Lower leg skin (tissue), 4 donors: ENCODE measurements at regions not wholly inside any gene's neighbourhood (a gene's known extent, or its start where the extent isn't known, plus 50 kb on each side); places are given as distances from the start of the nearest gene placed in this dataset.

Experiments used
- DNase-seq, 2 donors: peaks; one replicate each; pipeline ENCODE4 v3.0.0-alpha.2; 2019; ENCODE audit warnings: low spot score in 2 of 2
- H3K4me3 ChIP-seq: fragments of 200-600 bp; sonication (generic); 2 replicates; pipeline ENCODE4 v1.5.1; 2017; ENCODE audit warnings: mild to moderate bottlenecking, low read depth; ENCODE audit not compliant: poor library complexity, severe bottlenecking
- POLR2A ChIP-seq, 2 donors: fragments of 450-650 bp; IDR thresholded peaks; one replicate each; pipeline ENCODE4 v1.6.1; 2016 to 2017; ENCODE audit warnings: antibody characterized with exemption in 2 of 2, mild to moderate bottlenecking in 1 of 2, moderate library complexity in 1 of 2
- WGBS, 2 donors: methylation state at CpG; one replicate each; pipeline ENCODE4 v1.1.5; 2018; 5-methylcytosine and 5-hydroxymethylcytosine counted together
- intact Hi-C: fragments of 100-400 bp; cut with DNase I; formaldehyde crosslinking; loops from one replicate; pipeline ENCODE4 v1.15.0; 2023; ENCODE audit warnings: low total_unique reads
- TF ChIP-seq, protein P1 (sequence below), 3 donors: fragments of 450-650 bp; IDR thresholded peaks; one replicate each; pipeline ENCODE4 v1.5.1; 2016; ENCODE audit warnings: antibody characterized with exemption in 3 of 3, mild to moderate bottlenecking in 3 of 3, moderate library complexity in 2 of 3

DNA sequence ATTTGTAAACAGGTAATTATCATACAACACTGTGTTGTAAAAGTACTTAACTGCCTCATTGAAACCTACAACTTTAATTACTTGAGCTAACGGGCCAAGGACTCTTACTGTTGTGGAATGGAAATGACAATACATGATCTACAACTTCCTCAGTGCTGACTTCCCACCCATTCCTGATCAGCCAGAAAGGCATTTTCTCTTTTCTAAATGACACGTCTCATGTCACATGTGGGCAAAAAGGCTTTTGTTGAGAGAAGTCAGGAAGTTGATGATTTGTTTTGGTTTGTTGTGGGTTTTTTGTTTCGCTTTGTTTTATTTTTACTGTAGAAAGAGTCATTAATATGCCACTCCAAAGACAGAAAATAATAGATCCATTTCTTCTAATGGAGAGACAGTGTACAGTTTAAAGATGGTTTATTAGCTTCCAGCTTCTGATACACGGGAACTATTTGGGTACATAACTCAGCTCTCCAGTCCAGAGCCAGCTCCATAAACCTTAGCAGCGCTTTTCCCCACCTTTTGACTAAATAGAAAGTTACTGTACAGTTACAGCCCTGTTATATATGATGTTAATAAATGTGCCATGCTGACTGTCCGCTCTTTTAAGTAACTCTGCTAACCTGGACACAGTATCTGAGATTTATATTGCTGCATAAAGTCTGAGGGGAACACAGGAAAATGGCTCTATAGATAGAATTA lies 509.4 kb upstream of the API5 start:
- intact Hi-C loops, result loop anchor here (10.0 kb wide), 1 partner anchor 1712 kb away; no protein-coding TSS in a partner anchor
- WGBS, 2 donors, result 41 to 43% methylated on average over 6 of the region's 6 CpGs
- no peak overlapping the region for H3K4me3 ChIP-seq
- TF ChIP-seq POLR2A (IDR thresholded peaks at IDR 0.05), result no peak
- TF ChIP-seq, protein P1, sequence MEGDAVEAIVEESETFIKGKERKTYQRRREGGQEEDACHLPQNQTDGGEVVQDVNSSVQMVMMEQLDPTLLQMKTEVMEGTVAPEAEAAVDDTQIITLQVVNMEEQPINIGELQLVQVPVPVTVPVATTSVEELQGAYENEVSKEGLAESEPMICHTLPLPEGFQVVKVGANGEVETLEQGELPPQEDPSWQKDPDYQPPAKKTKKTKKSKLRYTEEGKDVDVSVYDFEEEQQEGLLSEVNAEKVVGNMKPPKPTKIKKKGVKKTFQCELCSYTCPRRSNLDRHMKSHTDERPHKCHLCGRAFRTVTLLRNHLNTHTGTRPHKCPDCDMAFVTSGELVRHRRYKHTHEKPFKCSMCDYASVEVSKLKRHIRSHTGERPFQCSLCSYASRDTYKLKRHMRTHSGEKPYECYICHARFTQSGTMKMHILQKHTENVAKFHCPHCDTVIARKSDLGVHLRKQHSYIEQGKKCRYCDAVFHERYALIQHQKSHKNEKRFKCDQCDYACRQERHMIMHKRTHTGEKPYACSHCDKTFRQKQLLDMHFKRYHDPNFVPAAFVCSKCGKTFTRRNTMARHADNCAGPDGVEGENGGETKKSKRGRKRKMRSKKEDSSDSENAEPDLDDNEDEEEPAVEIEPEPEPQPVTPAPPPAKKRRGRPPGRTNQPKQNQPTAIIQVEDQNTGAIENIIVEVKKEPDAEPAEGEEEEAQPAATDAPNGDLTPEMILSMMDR (IDR thresholded peaks at IDR 0.05), result no peak
- DNase-seq, result no peak

DNA sequence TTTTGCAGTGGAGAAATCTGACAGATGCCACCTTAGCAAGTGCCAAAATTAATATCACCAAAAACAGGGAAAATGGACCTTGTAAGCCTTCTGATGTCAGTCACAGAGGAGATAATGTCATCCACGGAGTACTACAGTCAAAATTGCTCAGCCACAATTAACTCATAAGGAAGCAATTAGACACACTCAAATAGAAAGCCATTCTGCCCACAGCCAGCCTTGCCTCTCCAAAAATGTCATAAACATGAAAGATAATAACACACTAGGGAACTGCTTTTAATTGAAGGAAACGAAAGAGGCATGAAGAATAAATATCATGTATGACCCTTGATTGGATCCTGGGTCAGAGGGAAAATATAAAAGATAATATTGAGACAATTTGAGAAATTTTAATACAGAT lies 505.6 kb upstream of the API5 start:
- TF ChIP-seq, protein P1 (IDR thresholded peaks at IDR 0.05), result no peak
- no peak for TF ChIP-seq POLR2A (IDR thresholded peaks at IDR 0.05)
- H3K4me3 ChIP-seq, result no peak overlapping the region
- WGBS, 2 donors, result 13 to 32% methylated on average over 2 of the region's 2 CpGs
- no peak for DNase-seq
- intact Hi-C loops, result loop anchor here (10.0 kb wide), 1 partner anchor 1709 kb away; no protein-coding TSS in a partner anchor

DNA sequence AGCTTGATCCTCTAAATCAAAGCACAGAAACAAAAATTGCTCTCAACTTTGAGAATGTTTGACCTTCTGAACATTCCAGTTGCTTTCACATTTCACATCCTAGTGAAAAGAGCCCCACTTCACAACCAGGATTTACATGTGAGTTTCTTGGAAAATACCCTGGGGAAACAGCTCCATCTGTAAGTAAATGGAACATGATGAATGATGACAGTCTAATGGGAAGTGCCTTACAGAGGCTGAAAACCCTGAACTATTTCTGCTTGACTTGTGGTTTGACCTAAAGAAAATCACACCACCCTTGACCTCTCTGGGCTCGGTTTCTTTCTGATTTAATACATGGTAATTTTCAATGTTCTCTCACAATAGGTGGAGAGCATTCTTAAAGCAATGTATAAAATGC lies 499.4 kb upstream of the API5 start:
- no peak overlapping the region for H3K4me3 ChIP-seq
- WGBS, 2 donors, result 36 to 51% methylated on average over 1 of the region's 1 CpG
- intact Hi-C loops, result no loop called here
- no peak for TF ChIP-seq POLR2A (IDR thresholded peaks at IDR 0.05)
- TF ChIP-seq, protein P1 (IDR thresholded peaks at IDR 0.05), result no peak
- no peak for DNase-seq

DNA sequence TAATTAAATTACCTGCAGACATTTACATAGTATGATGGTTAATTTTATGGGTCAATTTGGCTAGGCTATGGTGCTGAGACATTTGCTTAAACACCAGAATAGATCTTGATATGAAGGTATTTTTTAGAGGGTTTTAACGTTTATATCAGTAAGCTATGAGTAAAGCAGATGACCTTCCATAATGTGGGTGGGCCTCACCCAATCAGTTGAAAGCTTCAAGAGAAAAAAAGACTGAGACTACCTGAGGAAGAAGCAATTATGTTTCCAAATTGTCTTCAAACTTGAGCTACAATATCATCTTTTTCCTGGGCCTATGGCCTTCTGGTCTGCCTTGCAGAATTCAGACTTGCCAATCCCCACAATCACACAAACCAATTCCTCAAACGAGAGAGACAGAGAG lies 498.8 kb upstream of the API5 start:
- TF ChIP-seq, protein P1 (IDR thresholded peaks at IDR 0.05), result no peak
- no peak for TF ChIP-seq POLR2A (IDR thresholded peaks at IDR 0.05)
- 86 to 92% methylated on average over 2 of the region's 2 CpGs for WGBS, 2 donors
- DNase-seq, result no peak
- intact Hi-C loops, result no loop called here
- no peak overlapping the region for H3K4me3 ChIP-seq

DNA sequence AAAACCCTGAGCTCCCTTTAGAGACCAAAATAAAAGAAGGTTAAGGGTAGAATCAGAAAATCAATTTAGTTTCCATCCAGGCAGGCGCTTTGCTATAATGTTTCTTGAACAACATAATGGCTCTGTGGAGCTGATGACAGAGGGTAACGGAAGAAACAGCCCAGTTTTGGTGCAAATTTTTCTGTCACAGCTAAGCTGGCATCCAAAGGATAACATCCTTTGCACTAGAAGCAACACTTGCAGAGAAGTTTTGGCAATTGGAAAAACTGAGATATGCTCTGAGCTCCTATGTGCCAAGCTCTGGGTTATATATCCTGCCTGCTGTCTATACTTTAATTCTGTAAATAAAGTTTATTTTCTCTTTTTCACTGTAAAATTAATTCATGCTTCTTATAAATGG lies 495.3 kb upstream of the API5 start:
- 85 to 91% methylated on average over 2 of the region's 2 CpGs for WGBS, 2 donors

More for the DNA sequence above, 495.3 kb upstream of the API5 start:
- no peak overlapping the region for H3K4me3 ChIP-seq
- TF ChIP-seq, protein P1 (IDR thresholded peaks at IDR 0.05), result no peak
- TF ChIP-seq POLR2A (IDR thresholded peaks at IDR 0.05), result no peak
- intact Hi-C loops, result no loop called here
- DNase-seq, result no peak
